Body of pancreas (tissue), 4 donors: ENCODE measurements at regions not wholly inside any gene's neighbourhood (a gene's known extent, or its start where the extent isn't known, plus 50 kb on each side); places are given as distances from the start of the nearest gene placed in this dataset.

Experiments used
- ATAC-seq: fragments of 150-250 bp; one replicate; pipeline ENCODE4 v1.9.1; 2016
- DNase-seq, 4 donors: peaks; one replicate each; pipeline ENCODE4 v3.0.0-alpha.2; 2019
- H3K27ac ChIP-seq, 4 donors: fragments of 200-600 bp; sonication (generic); 1 replicate in 3 of 4; 2 replicates in 1 of 4; pipeline versions ENCODE4 v1.5.1 to v1.6.1; 2016 to 2019; ENCODE audit warnings: mild to moderate bottlenecking in 1 of 4, mixed read lengths in 1 of 4, moderate library complexity in 1 of 4
- H3K27me3 ChIP-seq, 2 donors: fragments of 200-600 bp; sonication (generic); one replicate each; pipeline ENCODE4 v1.6.0; 2016; ENCODE audit warnings: mild to moderate bottlenecking in 1 of 2
- H3K36me3 ChIP-seq, 2 donors: fragments of 200-600 bp; sonication (generic); replicated peaks in 1 of 2; 2 replicates each; pipeline ENCODE4 v1.5.1; 2016; ENCODE audit warnings: low read depth in 2 of 2; ENCODE audit not compliant: insufficient read depth in 1 of 2
- H3K4me1 ChIP-seq: fragments of 200-600 bp; sonication (generic); one replicate; pipeline ENCODE4 v1.6.0; 2016
- H3K4me3 ChIP-seq, 2 donors: fragments of 200-600 bp; sonication (generic); 1 replicate in 1 of 2; 2 replicates in 1 of 2; pipeline ENCODE4 v1.5.1; 2016 to 2019
- H3K9me3 ChIP-seq, 3 donors: fragments of 200-600 bp; sonication (generic); 1 replicate in 2 of 3; 2 replicates in 1 of 3; pipeline ENCODE4 v1.5.1; 2016
- POLR2A ChIP-seq, 3 donors: fragments of 450-650 bp; IDR thresholded peaks; one replicate each; pipeline ENCODE4 v1.6.1; 2016; ENCODE audit warnings: antibody characterized with exemption in 3 of 3, mild to moderate bottlenecking in 2 of 3
- WGBS, 2 donors: methylation state at CpG; one replicate each; pipeline ENCODE4 v1.1.5; 2017; 5-methylcytosine and 5-hydroxymethylcytosine counted together
- intact Hi-C: fragments of 100-400 bp; cut with DNase I; formaldehyde crosslinking; loops from one replicate; pipeline ENCODE4 v1.15.1; 2023
- TF ChIP-seq, protein P1 (sequence below), 7 experiments: fragments of 450-650 bp in 4 of 7; fragments of 200-600 bp in 3 of 7; sonication (generic) in 3 of 7; IDR thresholded peaks; one replicate each; pipeline ENCODE4 v1.5.1; 2016 to 2019; ENCODE audit warnings: antibody characterized with exemption in 7 of 7

DNA sequence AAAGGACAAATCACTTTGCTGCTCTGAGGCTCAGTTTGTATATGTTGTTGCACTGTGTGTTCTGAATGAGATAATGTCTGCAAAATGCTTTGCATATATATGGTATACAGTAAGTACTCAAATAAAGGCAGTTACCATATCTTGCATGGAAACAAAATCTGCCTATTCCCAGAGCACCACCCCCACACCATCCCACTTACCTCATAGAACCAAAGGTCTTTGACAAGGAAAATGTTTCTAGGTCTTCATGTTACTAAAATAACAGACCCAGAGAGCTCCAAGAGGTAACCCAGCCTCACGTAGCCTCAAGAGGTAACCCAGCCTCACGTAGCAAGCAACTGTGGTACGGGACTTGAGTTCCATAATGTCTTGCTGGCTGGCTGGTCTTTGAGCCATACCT is 71.6 kb upstream of the CMKLR1 start:
- no peak overlapping the region for H3K27ac ChIP-seq
- no peaks in the 10 kb centered on the region for H3K9me3 ChIP-seq
- TF ChIP-seq, protein P1, sequence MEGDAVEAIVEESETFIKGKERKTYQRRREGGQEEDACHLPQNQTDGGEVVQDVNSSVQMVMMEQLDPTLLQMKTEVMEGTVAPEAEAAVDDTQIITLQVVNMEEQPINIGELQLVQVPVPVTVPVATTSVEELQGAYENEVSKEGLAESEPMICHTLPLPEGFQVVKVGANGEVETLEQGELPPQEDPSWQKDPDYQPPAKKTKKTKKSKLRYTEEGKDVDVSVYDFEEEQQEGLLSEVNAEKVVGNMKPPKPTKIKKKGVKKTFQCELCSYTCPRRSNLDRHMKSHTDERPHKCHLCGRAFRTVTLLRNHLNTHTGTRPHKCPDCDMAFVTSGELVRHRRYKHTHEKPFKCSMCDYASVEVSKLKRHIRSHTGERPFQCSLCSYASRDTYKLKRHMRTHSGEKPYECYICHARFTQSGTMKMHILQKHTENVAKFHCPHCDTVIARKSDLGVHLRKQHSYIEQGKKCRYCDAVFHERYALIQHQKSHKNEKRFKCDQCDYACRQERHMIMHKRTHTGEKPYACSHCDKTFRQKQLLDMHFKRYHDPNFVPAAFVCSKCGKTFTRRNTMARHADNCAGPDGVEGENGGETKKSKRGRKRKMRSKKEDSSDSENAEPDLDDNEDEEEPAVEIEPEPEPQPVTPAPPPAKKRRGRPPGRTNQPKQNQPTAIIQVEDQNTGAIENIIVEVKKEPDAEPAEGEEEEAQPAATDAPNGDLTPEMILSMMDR (IDR thresholded peaks at IDR 0.05), result no peak
- no peak for TF ChIP-seq POLR2A (IDR thresholded peaks at IDR 0.05)
- 48 to 69% methylated on average over 3 of the region's 3 CpGs for WGBS, 2 donors
- no peak for ATAC-seq
- H3K4me1 ChIP-seq, result no peaks in the 10 kb centered on the region
- DNase-seq, result no peak
- H3K36me3 ChIP-seq, result no peaks in the 10 kb centered on the region
- no peaks in the 10 kb centered on the region for H3K27me3 ChIP-seq
- H3K4me3 ChIP-seq, result no peak overlapping the region
- intact Hi-C loops, result no loop called here

DNA sequence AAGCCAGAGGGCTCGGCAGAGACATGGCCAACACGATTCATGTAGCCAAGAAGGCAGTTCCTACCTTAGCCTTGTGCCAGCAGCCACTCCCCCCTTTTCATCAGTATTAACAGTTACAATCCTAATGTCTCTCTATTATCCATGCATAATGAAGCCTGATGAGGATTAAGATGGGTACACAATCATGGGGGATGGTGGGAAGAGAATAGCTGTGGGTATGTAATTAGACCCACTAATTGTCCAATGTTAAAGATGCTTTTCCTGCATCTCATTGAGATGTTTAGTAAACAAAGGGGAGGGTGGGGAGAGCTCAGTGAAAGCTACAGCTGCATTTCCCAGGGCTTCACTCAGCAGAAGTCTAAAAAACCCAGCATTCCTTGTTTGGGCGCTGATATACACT is 70.4 kb upstream of the CMKLR1 start:
- Histone ChIP-seq H3K4me3 (no peak overlapping the region), H3K4me1 (no peaks in the 10 kb centered on the region), H3K36me3 (no peaks in the 10 kb centered on the region), H3K27ac (no peak overlapping the region), H3K9me3 (no peaks in the 10 kb centered on the region), H3K27me3 (no peaks in the 10 kb centered on the region)
- DNase-seq (no peak), ATAC-seq (no peak)
- no peak for TF ChIP-seq POLR2A (IDR thresholded peaks at IDR 0.05)
- TF ChIP-seq, protein P1 (IDR thresholded peaks at IDR 0.05), result no peak
- intact Hi-C loops, result no loop called here
- WGBS, 2 donors, result 50 to 62% methylated on average over 3 of the region's 3 CpGs

DNA sequence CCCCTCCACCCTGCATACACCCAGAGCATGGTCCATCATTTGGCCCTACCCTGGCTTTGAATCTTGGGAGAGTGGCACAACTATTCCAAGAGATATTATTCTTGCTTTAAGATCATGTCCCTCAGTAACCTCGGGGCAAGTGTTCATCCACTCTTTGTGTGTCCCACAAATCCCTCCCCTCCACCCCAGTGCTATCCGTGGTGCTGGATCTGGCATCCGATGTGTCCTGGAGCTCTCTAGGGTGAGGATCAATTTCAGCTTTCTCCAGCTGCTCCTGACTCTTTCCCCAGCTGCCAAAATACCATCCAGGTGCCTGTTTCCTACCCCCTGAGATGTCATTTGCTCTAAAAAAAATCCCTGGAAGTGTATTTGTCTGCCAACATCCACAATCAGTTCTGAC is 64.8 kb upstream of the CMKLR1 start:
- Histone ChIP-seq H3K27me3 (no peaks in the 10 kb centered on the region), H3K9me3 (no peaks in the 10 kb centered on the region), H3K4me1 (no peaks in the 10 kb centered on the region), H3K4me3 (no peak overlapping the region), H3K27ac (no peak overlapping the region), H3K36me3 (no peaks in the 10 kb centered on the region)
- DNase-seq (no peak), ATAC-seq (no peak)
- TF ChIP-seq POLR2A (IDR thresholded peaks at IDR 0.05), result no peak
- TF ChIP-seq, protein P1 (IDR thresholded peaks at IDR 0.05), result no peak
- intact Hi-C loops, result no loop called here
- WGBS, 2 donors, result 20 to 21% methylated on average over 3 of the region's 3 CpGs

DNA sequence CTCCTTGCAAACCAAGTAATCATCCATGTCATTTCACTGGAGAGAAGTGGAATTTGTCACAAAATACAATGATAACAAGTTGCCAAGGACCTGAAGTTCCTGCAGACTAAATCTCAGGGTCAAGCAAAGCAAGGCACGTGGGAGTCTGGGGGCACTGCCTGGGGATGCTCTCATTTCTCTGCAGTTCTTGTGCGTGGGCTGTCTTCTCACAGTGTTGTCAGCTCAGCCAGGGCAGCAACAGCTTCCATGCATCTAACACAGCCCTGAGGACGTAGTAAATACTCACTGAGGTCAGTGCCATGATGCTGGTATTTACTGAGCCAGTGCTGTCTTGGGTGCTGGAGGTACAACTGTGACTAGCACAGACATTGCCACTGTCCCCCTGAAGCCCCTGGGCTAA is 62.9 kb upstream of the CMKLR1 start:
- no peak overlapping the region for H3K27ac ChIP-seq
- H3K27me3 ChIP-seq, result no peaks in the 10 kb centered on the region
- intact Hi-C loops, result no loop called here
- no peak for DNase-seq
- no peaks in the 10 kb centered on the region for H3K4me1 ChIP-seq
- H3K36me3 ChIP-seq, result no peaks in the 10 kb centered on the region
- no peaks in the 10 kb centered on the region for H3K9me3 ChIP-seq
- no peak for ATAC-seq
- H3K4me3 ChIP-seq, result no peak overlapping the region
- TF ChIP-seq, protein P1 (IDR thresholded peaks at IDR 0.05), result no peak
- TF ChIP-seq POLR2A (IDR thresholded peaks at IDR 0.05), result no peak
- WGBS, 2 donors, result 29 to 52% methylated on average over 2 to 3 of the region's 3 CpGs

DNA sequence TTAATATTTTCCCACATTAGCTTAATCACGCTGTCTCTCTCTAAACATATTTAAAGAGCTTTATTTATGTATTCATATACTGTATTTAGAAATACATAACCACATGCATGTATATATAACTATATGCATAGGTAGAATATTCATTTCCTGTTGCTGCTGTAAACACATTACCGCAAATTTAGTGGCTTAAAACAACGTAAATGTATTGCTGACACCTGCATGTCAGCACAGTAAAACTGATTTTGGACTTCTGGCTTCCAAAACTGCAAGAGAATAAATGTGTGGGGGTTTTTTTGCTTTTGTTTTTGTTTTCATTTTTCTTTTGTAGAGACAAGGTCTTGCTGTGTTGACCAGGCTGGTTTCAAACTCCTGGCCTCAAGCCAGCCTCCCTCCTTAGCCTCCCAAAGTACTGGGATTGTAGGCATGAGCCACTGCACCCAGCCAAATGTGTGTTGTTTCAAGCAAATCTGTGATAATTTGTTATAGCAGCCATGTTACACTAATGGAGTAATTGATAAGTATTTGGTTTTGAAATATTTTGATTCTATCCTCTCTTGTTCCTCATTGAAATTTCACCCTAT is 61.9 kb upstream of the CMKLR1 start:
- ATAC-seq (no peak), DNase-seq (no peak)
- Histone ChIP-seq H3K27me3 (no peaks in the 10 kb centered on the region), H3K4me3 (no peak overlapping the region), H3K9me3 (no peaks in the 10 kb centered on the region), H3K36me3 (no peaks in the 10 kb centered on the region), H3K4me1 (no peaks in the 10 kb centered on the region), H3K27ac (no peak overlapping the region)
- intact Hi-C loops, result no loop called here
- WGBS, 2 donors, result 51 to 72% methylated on average over 3 of the region's 3 CpGs
- TF ChIP-seq, protein P1 (IDR thresholded peaks at IDR 0.05), result no peak
- no peak for TF ChIP-seq POLR2A (IDR thresholded peaks at IDR 0.05)
